Kidney (tissue), 13 donors: ENCODE measurements at regions not wholly inside any gene's neighbourhood (a gene's known extent, or its start where the extent isn't known, plus 50 kb on each side); places are given as distances from the start of the nearest gene placed in this dataset.

Experiments used
- DNase-seq, 5 donors: peaks; one replicate each; pipeline ENCODE4 v3.0.0-alpha.2; 2013 to 2020
- FAIRE-seq: peaks from 2 replicates; lab custom pipeline; 2012; peaks lifted over from hg19 to GRCh38; lab: Jason Lieb, UNC
- H3K27ac ChIP-seq, 2 donors: one replicate each; pipeline ENCODE4 v1.7.0; 2013; ENCODE audit warnings: low read depth in 2 of 2, low read length in 2 of 2, inconsistent platforms in 1 of 2
- H3K27me3 ChIP-seq: one replicate; pipeline ENCODE4 v1.7.1; 2013; ENCODE audit warnings: low read length, inconsistent platforms; ENCODE audit not compliant: control insufficient read depth, insufficient read depth
- H3K36me3 ChIP-seq, 3 donors: one replicate each; pipeline versions ENCODE4 v1.7.0 to v1.7.1; 2013; ENCODE audit warnings: low read length in 3 of 3, control low read depth in 1 of 3, inconsistent platforms in 1 of 3; ENCODE audit not compliant: insufficient read depth in 3 of 3, control insufficient read depth in 2 of 3
- H3K4me1 ChIP-seq, 3 donors: one replicate each; pipeline versions ENCODE4 v1.7.0 to v1.7.1; 2013; ENCODE audit warnings: low read length in 3 of 3, inconsistent platforms in 1 of 3, low read depth in 1 of 3; ENCODE audit not compliant: control insufficient read depth in 2 of 3, insufficient read depth in 2 of 3
- H3K4me3 ChIP-seq, 3 donors: one replicate each; pipeline versions ENCODE4 v1.7.0 to v1.8.1; 2013; ENCODE audit warnings: low read length in 3 of 3, control low read depth in 1 of 3, inconsistent platforms in 1 of 3
- H3K9ac ChIP-seq, 3 donors: one replicate each; pipeline versions ENCODE4 v1.7.0 to v1.7.1; 2013; ENCODE audit warnings: low read length in 3 of 3, control low read depth in 1 of 3, inconsistent platforms in 1 of 3
- H3K9me3 ChIP-seq, 3 donors: one replicate each; pipeline versions ENCODE4 v1.7.0 to v1.7.1; 2013; ENCODE audit warnings: low read length in 3 of 3, control low read depth in 1 of 3, inconsistent platforms in 1 of 3; ENCODE audit not compliant: control insufficient read depth in 2 of 3, insufficient read depth in 1 of 3
- intact Hi-C: fragments of 100-400 bp; cut with DNase I; formaldehyde crosslinking; loops from one replicate; pipeline ENCODE4 v1.11.1; 2022
- TF ChIP-seq, protein P1 (sequence below): IDR thresholded peaks from 3 replicates; pipeline ENCODE4 v1.5.1; 2012; ENCODE audit warnings: mild to moderate bottlenecking, moderate library complexity, borderline replicate concordance; ENCODE audit not compliant: insufficient read depth; ENCODE audit errors: extremely low read depth
- donor health status: control.
- donor health status: control.
- donor health status: control.
- donor health status: control.
- donor health status: control.
- donor health status: DM: yes; HTN: yes; CAD: no.
- donor health status: Normal renal cell carcinoma (clear cell type).

GRCh38 chr4:43286137-43286536 is 393.6 kb downstream of the GRXCR1 start:
- no peaks in the 10 kb centered on the region for H3K27me3 ChIP-seq
- no peaks in the 10 kb centered on the region for H3K9me3 ChIP-seq
- intact Hi-C loops = no loop called here
- no peak overlapping the region for H3K27ac ChIP-seq
- no peak overlapping the region for H3K4me3 ChIP-seq
- H3K36me3 ChIP-seq = no peaks in the 10 kb centered on the region
- H3K4me1 ChIP-seq = no peaks in the 10 kb centered on the region
- no peak overlapping the region for H3K9ac ChIP-seq
- DNase-seq (no peak), FAIRE-seq (no peak)
- TF ChIP-seq, protein P1, sequence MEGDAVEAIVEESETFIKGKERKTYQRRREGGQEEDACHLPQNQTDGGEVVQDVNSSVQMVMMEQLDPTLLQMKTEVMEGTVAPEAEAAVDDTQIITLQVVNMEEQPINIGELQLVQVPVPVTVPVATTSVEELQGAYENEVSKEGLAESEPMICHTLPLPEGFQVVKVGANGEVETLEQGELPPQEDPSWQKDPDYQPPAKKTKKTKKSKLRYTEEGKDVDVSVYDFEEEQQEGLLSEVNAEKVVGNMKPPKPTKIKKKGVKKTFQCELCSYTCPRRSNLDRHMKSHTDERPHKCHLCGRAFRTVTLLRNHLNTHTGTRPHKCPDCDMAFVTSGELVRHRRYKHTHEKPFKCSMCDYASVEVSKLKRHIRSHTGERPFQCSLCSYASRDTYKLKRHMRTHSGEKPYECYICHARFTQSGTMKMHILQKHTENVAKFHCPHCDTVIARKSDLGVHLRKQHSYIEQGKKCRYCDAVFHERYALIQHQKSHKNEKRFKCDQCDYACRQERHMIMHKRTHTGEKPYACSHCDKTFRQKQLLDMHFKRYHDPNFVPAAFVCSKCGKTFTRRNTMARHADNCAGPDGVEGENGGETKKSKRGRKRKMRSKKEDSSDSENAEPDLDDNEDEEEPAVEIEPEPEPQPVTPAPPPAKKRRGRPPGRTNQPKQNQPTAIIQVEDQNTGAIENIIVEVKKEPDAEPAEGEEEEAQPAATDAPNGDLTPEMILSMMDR = no peak

- Histone ChIP-seq H3K27me3 (no peaks in the 10 kb centered on the region), H3K4me3 (no peak overlapping the region), H3K27ac (no peak overlapping the region), H3K36me3 (no peaks in the 10 kb centered on the region), H3K9me3 (no peaks in the 10 kb centered on the region), H3K4me1 (no peaks in the 10 kb centered on the region), H3K9ac (no peak overlapping the region)
- intact Hi-C loops = no loop called here
- TF ChIP-seq, protein P1 = no peak
- no peak for FAIRE-seq
- no peak for DNase-seq
These were observed 404.5 kb downstream of the GRXCR1 start for GRCh38 chr4:43296946-43297528.

GRCh38 chr4:43316813-43317212 is 424.3 kb downstream of the GRXCR1 start:
- H3K9ac ChIP-seq = no peak overlapping the region
- H3K36me3 ChIP-seq = no peaks in the 10 kb centered on the region
- TF ChIP-seq, protein P1 = no peak
- intact Hi-C loops = no loop called here
- H3K9me3 ChIP-seq = no peaks in the 10 kb centered on the region
- FAIRE-seq = no peak
- no peak overlapping the region for H3K27ac ChIP-seq
- DNase-seq = no peak
- no peak overlapping the region for H3K4me3 ChIP-seq
- H3K4me1 ChIP-seq = no peaks in the 10 kb centered on the region
- no peaks in the 10 kb centered on the region for H3K27me3 ChIP-seq
